Femur (tissue), 1 donor: ENCODE measurements at regions not wholly inside any gene's neighbourhood (a gene's known extent, or its start where the extent isn't known, plus 50 kb on each side); places are given as distances from the start of the nearest gene placed in this dataset.
A peak's percentile ranks its signal among the peaks of the same experiment; 100 is the strongest.

Experiments
- DNase-seq: peaks from one replicate; pipeline ENCODE4 v3.0.0-alpha.2; 2017

DNA sequence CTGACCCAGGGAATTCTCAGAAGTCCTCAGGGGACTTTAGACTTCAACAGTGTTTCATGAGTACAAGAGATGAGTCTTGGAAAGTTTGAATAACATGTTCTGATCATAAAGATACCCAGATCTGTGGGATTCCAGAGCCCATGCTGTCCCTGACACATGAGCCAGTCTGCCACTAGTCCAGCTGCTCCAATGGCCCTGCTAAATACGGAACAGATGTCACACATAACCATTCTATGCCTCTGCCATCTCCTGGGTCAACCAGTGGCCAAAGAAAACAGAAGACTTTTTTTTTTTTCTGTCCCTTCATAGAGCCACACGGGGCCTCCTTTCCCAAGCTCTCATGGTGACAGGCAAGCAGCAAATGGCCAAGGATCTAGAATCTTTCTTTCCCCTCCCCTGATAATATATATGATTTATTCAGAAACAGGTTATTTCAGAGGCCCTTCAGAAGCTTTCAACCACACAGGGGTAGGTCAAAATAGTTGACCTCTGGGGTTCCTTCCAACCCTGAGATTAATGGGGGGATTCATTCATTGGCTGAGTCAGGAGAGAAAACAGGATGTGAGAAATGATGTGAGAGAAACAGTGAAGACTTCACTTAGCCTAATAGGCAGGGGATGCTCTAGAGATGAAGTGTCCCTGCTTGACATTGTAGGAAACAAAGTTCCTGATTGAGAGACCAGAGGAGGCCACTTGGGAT is 367.7 kb downstream of the CDK5RAP2 start:
- no peak for DNase-seq

DNA sequence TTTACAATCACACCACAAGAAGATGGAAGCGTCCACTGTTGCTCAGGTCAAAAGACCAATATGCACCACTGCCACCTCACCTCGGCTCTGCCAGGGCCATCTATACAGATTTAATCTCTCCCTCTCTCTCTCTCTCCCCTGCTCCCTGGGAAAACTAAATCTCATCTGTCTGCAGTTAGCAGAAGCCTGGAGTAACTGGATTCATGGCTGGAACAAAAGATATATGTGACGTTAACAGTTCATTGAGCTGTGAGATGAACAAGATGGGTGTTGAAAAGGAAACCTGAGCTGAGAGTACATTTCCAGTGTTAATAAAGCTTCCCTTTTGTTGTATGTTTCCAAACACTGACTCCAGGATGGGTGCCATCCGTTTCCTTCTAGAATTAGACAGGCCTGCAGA is 369.7 kb downstream of the CDK5RAP2 start:
- DNase-seq: no peak

DNA sequence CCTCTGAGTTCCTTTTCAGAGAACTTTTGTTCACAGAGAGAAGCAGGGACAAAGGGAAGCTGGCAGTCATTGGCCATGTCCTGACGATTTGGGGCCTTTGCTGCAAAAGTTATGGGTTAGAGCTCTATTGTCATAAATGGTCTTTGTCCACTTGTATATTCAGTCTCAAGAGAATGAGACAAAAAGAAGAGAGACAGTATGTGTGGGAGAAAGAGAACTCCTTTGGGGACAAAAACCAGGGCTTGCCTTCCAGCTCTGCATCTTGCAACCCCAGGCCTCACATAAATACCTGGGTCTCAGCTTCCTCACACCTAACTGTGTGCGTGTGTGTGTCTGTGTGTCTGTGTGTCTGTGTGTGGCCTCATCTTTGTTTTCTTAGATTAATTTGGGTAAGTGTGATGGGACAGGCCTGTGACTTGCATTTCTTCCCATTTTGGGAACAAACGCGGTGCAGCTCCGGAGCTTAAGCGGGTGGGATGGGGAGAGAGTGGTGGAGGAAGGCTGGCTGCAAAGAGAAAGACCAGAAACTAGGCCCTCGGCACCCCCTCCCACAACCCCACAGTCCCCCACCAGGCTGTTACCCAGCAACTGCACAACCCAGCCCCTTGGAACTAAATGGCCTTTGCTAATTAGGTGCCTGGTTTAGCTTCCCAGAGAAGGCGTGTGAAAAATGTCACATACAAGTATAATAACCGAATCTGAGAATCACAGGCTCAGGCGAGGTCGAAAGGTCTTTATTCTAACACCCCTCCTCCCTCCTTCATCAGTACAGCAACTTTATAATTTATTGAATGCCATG is 376.9 kb downstream of the CDK5RAP2 start:
- no peak for DNase-seq

DNA sequence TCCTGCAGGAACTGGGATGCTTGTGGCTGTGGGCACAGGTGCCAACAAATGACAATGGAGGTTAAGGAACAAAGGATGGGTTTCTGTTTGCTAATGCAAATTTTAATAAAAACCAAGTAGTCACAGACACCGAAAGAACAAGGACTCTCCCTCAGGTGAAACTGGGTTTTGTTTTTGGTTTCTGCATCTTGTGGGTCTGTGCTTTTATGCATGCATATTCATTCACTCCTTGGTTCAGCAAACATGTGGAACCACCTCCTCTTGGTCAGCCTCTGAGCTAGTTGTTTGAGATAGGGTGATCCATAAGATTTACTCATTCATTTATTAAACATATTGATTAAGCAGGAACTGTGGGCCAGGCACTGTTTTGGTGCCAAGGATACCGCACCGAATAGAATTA is 381.9 kb downstream of the CDK5RAP2 start:
- DNase-seq: no peak

DNA sequence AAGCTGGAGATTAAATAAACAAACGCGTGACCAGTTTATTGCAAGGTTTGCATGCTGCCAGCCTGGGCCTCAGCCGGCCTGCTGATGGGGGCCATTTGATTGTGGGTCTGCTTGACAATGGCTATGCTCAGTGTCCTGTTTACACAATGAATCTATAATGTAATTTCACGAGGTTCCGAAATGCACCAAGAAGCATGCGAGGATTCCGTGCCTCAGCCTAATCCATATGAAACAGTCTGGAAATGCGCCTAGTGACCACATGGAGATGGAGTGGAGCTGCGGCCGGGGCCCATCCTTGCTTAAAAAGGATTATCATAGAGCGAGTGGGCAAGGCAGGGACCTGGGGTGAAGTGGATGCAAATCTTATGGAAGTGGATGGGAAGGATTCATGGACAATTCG is 382.4 kb downstream of the CDK5RAP2 start:
- no peak for DNase-seq

DNA sequence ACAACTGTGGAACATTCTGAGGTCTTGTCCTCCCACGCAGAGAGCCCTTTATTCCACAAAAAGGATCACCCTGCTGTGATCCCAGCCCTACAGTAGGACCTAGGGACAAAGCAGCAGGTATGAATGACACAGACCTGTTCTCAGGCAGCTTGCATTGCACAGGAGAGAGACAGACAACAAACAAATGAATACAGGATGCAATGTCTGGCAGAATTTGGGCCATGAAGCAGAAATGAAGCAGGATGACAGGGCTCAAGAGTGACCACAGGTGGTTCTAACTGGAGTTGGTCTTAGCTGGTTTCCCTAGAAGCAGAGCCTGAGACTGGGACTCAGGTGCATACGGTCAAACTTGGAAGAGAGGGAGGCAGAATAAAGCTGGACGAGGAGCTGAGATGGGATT is 388.8 kb downstream of the CDK5RAP2 start:
- no peak for DNase-seq

DNA sequence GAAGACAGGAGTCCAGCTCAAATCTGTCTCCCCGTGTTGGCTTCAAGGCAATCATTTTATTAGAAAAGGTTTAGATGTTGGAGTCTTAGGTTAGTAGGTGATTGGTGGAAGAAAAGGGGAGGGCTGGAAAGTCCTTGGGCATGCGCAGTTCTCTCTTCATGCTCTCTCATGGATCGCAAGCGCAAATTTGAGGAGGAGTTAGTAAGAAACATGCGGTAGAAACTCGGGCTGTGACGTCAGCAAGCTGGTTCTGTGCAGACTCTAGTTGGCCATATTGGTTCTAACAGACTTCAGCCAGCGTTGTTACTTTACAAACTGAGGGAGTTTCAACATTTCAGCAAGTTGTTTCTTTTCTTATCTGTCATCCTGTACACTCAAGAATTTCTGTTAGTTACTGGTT is 392.2 kb downstream of the CDK5RAP2 start:
- DNase-seq: no peak

DNA sequence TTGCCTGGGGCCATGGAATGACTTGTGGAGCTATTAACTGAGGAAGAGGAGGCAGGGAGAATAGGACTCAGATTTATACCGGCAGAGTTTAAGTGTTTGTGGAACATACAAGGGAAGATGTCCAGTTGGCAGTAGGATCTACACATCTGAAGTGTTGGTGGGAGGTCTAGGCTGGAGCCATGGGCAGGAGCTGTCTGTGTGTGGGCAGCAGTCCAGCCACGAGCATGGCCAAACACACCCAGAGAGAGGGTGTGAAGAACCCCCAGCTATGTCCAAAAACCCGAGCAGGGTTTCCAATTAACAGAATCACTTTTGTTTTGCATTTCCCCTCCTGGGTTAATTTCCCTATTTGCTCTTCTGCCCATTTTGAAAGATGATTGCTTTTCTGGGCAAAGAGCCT is 393.7 kb downstream of the CDK5RAP2 start:
- no peak for DNase-seq

DNA sequence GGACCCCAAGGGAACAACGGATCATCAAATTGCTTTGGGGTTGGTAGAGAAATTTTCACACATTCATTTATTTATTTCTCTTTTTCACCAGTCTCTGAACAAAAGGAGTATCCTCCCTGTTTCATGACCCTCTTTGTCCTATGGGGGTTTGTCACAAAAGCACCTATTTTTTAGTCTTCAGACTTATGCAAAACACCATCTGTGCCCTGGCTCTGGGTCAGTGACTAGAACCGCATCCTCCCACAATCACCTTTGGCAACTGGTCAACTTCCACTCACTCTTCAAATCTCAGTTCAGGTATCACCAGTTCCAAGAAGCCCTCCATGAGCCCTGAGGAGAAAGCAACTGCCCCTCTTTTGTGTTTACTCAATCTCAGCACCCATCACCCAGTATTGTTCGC is 395.7 kb downstream of the CDK5RAP2 start:
- no peak for DNase-seq

DNA sequence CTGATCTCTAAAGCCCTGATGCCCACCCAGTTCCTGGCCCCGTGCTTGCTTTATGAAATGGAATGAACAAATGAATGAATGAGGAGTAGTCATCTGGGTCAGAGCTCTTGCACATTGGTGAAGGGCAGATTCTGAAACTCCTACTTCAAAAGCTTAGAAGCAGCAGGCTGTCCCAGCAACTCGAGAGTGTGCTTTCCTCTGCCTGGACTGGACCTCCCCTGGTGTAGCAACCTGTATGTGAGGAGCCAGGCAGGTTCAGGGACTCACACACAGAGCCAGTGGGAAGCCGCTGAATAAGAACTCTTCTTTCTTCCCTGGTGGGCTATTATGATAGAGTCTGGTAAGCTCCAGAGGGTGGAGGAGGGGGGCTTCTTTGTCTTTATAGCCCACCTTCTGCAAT is 396.4 kb downstream of the CDK5RAP2 start:
- DNase-seq: no peak

DNA sequence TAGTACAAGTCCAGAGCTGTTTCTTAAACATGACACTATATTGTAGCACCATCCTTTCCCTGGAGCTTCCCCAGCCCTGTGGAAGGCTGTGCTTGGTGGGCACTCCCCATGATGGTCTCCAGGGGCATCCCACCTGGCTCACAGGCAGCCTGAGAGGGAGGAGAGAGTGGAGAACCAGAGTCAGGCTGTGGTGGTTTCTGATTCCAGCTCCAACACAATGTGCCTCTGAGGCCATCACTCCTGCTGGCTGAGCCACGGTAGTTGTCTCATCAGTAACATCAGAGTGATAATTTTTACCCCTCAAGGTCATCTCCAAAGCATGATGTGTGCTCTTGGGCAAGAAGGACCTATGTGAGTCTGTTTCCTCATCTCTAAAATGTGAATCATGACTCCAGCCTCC is 398.0 kb downstream of the CDK5RAP2 start:
- DNase-seq: no peak

DNA sequence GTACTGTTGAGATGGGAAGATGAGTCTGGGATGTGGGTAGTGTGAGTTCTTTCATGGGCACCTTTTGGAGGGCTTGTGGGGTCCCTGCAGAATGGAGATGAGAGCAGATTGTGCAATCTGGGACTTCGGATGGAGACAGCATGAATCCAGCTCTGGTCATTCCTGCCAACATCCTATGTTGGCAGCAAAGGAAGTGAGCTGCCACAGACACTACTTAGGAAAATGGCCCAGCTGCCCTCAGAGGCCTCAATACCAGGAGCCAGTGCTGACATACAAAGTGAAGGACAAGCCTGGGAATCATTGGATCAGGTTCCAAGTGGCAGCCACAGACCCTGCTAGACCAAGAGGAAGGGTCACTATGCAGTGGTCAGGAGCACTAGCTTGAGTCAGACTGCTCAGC is 402.8 kb downstream of the CDK5RAP2 start:
- DNase-seq: no peak

DNA sequence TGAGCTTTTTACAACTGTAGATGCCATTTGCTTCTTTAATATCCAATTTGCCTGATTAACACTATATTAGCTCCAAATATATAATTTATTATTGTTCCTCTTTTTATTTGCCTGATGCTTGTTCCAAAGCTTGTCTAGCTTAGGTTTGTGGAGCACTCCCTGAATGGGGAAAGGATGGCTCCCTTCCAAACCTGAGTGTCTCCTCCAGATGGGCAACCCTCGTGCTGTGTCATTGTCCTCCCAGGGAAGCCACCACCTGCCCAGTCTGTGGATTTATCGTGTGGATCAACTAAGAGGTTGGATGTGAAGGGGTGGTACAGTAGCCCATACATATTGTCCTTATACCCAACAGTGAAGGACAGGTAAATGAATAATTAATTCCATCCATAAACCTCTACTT is 404.9 kb downstream of the CDK5RAP2 start:
- DNase-seq: no peak

DNA sequence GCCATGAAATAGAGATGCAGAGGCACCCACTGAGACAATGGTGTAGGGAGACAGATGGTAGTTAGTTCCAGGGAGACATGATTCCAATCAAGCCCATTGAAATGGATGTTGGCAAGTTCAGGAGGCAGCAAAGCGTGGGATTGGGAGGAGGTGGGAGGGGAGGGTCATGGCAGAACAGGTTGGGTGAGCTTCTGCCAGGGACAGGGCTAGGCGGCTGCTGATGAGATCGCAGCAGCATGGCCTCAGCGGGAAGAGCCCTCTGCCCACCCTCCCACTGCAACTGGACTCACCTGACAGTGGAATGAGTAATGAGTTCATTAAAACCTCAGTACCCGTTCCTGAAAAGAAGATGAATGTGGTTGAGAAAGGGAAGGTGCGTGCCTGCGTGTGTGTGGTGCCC is 418.2 kb downstream of the CDK5RAP2 start:
- no peak for DNase-seq

DNA sequence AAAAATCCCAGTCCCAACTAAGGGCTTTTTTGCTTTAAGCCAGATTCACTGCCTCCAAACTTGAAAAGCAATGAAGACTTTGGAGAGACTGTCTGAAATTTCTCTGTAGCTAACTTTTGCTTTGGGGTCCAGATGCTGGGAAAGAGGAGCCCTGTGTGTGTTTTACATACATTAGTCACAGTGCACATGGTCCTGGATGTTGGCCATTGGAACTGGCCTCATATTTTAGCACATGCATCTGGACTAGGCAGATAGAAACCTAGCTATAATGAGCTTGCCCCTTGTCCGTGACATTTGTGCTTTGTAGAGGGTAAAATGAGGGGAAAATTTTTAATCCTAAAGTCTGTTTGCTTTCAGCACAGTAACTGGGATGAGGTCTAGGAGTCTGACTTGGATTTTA is 421.7 kb downstream of the CDK5RAP2 start:
- DNase-seq: no peak

DNA sequence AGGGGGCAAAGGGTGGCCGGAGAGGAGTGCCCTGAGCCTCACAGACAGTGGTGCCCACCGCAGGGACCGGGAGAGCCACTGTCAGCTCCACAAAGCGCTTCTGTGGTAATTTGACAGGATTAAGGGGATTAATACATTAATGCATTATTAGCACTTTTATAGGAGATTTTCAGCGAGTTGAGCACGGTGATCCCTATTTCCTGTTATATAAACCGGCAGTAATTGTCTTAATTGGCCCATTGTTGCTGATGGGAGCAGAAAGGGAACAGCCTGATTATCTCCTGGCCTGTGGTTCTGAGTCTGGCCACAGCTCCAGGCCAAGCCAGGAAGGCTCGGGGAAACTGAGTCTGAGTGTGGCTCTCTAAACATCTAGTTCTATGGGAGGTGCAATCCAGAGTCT is 423.6 kb downstream of the CDK5RAP2 start:
- DNase-seq: no peak

DNA sequence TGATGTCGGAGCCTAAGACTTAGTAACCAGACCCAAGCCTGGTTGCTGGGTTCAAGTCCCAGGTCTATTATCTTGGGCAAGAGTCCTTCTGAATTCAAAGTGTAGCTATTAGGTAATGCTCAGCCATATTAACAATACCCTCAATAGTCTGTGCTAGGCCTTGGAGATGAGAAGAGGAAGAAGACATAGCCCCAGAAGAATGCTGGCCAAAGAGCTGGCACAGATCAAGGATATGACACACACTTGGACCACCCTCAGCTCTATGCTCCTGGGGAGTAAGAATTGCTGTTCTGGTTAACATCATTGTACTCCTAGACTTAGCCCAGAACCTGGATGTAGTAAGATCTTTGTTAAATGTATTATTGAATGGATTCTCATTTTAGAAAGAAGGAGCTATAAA is 426.7 kb downstream of the CDK5RAP2 start:
- DNase-seq: no peak

DNA sequence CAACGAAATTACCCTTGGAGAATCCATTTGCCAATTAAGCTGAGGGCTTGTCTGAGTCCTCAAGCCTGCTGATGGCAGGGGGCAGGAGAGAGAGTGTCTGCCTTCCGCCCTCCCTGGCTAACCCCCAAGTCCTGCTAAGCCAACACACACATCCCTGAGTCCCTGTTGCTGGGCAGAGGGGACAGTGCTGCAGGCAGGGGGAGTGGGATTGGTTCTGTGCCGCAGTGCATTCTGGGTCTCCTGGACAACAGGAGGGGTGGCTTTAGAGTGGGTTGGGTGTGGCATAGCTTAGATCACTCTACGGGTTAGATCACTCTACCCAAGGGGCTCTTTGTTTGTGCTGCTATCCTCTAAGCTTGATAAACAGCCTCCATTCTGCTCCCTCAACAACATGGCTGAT is 427.7 kb downstream of the CDK5RAP2 start:
- DNase-seq: peak; percentile 52

DNA sequence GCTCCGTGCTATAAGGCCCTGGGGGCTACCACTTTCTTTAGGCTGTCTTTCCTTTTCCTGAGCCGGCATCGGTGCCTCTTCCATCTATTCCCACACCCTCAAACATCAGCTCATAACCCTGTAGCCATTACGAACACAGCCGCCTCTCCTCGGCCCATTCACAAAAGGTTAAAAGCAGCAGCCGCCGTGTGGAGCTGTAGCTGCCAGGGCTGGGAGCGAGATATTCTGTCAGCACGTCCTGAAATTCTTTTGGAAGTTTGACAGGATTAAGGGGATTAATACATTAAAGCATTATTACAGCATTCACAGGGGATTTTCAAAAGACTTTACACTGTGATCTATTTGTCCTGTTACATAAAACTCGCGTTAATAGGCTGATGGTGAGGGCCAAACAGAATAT is 428.2 kb downstream of the CDK5RAP2 start:
- no peak for DNase-seq

DNA sequence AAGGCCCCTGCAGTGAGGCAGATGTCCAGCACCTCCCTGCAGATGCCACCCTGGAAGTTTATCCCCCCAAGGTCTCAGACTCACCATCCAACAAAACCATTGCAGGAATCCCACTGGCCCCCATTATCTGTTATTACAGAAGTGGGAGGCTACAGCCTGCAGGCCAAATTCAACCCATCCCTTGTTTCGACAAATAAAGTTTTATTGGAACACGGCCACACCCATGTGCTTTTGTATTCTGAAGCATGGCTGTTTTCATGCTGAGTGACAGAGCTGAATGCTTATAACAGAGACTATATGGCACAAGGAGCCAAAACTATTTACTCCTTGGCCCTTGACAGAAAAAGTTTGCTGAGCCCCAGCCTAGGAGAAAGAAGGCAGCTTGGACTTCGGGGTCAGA is 428.8 kb downstream of the CDK5RAP2 start:
- DNase-seq: no peak

DNA sequence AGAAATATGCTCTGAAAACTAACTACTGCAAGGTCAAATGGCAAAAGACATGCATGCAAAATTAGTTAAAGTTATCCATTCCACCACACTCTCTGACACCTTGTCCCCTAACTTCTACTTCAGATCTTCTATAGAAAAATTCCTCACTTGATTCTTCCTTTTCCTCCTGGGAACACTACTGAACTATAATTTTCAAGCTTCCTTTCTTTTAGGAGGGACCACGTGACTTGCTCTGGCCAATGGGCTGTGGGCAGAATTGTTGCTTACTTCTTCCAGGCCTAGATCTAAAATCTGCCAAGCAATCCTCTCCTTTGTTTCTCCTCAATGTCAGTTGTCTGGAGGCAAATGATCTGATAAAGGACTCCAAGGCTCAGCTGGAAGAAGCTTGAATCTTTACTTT is 441.0 kb downstream of the CDK5RAP2 start:
- DNase-seq: no peak

DNA sequence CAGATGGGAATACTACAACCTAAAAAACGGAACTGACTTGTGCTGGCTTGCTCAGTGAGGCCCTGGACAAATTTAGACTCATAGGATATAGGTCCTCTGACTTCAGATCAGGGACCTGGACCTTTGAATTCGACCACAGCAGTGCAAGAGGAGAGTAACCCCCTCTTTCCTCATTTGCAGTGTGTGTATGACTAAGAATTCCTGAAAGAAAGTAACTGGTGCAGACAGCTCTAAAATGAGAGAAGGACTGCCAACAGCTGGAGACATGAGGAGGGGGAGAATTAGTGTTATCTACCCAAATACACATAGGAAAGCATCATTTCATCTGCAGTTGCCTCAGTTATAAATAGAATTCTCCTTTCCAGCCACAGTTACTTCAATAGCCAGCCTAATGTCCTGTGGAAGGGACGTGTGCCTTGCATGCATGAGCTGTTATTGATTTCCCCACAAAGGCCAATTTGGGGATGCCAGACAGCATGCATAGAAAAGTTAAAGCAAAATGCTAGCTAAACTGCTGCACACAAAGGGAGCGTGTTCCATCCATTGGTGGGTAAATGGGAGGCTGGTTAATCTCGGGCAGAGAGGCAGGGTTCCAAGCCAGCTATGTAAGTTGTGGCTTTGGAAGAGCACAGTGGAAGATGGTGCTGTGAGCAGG is 442.7 kb downstream of the CDK5RAP2 start:
- no peak for DNase-seq

DNA sequence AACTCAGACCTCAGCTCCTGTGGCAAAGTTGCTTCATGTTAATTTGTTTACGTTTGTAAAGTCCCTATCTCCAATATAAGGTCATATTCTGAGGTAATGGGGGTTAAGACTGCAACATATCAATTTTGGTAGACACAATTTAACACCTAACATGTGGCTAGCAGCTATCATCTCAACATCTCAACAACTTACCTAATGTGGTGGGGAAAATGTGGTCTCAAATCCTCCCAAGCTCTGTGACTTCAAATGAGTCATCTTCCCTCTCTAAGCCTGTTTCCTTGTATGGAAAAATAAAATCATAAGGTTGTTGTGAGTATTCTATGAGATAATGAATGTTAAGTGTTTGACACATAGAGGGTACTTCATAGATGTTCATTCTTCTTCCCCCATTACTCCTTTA is 443.3 kb downstream of the CDK5RAP2 start:
- no peak for DNase-seq

DNA sequence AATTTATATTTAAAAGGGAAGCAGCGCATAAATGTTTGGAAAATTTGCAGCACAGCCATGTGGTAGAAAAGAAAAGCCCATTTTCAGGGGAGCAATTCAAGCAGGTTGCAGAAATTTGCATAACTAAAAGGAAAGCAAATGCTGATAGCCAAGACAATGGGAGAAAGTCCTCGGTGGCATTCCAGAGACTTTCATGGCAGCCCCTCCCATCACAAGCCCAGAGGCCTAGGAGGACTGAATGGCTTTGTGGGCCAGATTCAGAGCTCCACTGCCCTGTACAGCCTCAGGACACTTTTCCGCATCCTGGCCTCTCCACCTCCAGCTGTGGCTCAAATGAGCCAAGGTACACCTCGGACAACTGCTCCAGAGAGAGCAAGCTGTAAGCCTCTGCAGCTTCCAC is 462.9 kb downstream of the CDK5RAP2 start:
- no peak for DNase-seq
